K562 (cell line): ENCODE measurements at regions not wholly inside any gene's neighbourhood (a gene's known extent, or its start where the extent isn't known, plus 50 kb on each side); places are given as distances from the start of the nearest gene placed in this dataset.

Experiments used
- MTF1 ChIP-seq: fragments of 250-450 bp; sonication (Bioruptor Pico); IDR thresholded peaks from 2 replicates; pipeline ENCODE4 v1.9.0; 2021; ENCODE audit warnings: moderate library complexity, mild to moderate bottlenecking, inconsistent platforms, borderline replicate concordance
- PTBP1 ChIP-seq: fragments of 200-400 bp; formaldehyde crosslinking; IDR thresholded peaks from 2 replicates; pipeline ENCODE4 v1.6.1; 2017; ENCODE audit warnings: low read depth, low read length
- ZNF324 ChIP-seq: fragments of 250-450 bp; sonication (Bioruptor Pico); IDR thresholded peaks from 2 replicates; pipeline ENCODE4 v1.4.0; 2020; ENCODE audit warnings: mild to moderate bottlenecking

DNA sequence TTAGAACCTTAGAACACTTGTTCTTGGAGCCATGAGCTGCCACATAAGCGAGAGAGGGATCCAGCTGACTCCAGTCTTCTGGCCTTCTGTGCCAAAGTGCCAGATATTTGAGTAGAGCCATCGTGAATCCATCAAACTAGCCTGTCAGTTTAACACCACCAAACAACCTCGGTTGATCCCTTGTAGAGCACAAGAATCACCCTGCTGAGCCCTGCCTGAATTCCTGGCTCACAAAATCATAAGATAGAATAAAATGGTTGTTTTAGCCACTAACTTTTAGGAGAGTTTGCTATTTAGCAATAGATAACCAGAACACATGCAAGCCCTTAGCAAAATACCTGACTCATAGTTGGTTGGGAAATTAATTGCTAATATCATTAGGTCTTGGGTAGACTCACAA, 407.6 kb upstream of the PROK2 start:
- TF ChIP-seq ZNF324 (CRISPR knock-in tag) (no peak), PTBP1 (no peak), MTF1 (CRISPR knock-in tag) (no peak)
